ENCODE measurements at regions not wholly inside any gene's neighbourhood (a gene's known extent, or its start where the extent isn't known, plus 50 kb on each side); places are given as distances from the start of the nearest gene placed in this dataset.
"Not testable (repeated sequence)": the region's sequence is repeated elsewhere in the genome, so short reads cannot be mapped to it uniquely, and the experiment has no call there.

- no peak for DNase-seq
These were observed 431.0 kb upstream of the MEF2C start for GRCh38 chr5:89313804-89314588.

DNA sequence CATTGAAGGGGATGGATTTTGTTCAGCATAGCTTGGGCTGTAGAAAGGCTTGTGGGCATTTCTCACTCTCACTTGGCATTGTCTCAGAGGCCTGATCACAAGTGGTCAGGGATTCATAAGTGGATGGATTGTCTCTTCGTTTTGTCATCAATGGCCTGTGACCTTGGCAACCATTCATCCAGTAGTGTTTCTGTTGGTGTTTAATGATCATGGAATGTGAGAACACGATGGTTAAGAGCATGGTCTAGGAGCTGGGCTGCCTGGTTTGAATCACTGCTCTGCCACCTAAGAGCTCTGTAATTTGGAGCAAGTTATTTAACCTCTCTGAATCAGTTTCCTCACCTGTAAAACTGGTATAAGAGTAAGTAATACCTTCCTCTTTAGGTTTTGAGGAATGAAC, 430.1 kb upstream of the MEF2C start:
- DNase-seq, result no peak

DNA sequence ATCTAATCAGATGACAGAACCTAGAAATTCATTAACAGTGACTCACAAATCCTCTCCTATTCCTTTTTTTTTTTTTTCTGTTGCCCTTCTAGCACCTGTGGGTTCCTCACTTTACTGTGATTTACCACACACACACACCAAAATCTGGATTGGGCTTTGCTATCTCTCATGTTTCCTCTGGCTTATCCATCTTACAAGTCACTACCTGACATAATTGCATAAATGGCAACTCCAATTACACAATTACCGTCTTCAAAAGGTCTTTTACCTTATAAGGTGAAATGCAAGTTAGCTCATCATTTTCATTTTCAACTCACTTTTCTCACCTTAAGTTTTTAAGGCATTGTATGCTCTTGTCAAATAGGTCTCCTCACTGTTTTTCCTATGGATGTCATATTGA, 426.3 kb upstream of the MEF2C start:
- no peak for DNase-seq

DNA sequence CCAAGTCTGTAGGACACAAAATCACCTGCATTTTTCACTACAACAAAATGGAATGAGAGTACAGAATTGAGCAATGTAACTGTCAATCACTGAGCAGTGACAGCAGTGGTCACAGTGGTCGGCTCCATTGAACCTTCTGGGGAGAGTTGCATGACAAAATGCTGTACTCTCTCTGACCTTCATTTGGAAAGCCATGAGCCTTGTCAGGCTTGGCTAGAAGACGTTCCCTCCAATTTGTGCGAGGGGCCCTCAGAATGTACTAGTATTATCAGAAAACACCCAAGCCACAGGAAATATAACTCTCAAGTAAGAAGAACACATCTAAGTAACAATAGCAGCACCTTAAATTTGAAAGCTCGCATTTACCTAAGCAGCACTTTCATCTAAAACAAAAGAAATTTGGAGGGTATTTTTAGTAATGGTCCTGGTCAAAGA, 425.6 kb upstream of the MEF2C start:
- DNase-seq, result no peak

- no peak for DNase-seq
These were observed 425.0 kb upstream of the MEF2C start for GRCh38 chr5:89307972-89308371.

DNA sequence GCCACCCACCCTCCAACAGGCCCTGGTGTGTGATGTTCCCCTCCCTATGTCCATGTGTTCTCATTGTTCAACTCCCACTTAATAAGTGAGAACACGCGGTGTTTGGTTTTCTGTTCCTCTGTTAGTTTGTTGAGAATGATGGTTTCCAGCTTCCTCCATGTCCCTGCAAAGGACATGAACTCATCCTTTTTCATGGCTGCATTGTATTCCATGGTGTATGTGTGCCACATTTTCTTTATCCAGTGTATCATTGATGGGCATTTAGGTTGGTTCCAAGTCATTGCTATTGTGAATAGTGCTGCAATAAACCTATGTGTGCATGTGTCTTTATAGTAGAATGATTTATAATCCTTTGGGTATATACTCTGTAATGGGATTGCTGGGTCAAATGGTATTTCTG, 424.2 kb upstream of the MEF2C start:
- not testable (repeated sequence) for DNase-seq

DNA sequence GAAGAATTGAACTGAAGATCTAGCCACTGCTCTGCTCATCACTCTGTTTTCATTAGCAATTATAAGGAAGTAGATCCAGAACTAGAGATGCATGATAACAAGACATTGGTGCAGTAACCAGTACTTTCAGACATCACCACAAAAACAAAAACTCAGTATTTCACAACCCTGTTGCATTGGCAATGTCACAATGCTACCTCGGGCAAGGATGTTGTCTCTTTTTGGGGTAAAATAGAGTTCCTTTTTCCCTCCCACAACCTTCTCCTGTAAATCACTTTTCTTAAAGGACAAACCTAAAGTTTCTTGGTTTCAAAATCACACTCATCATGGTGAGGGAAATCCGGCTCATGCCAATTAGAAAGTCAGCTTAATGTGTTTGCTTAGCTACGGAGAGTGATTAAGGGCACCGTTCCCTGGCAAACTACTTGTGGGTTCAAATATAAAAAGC, 420.1 kb upstream of the MEF2C start:
- DNase-seq, result no peak

DNA sequence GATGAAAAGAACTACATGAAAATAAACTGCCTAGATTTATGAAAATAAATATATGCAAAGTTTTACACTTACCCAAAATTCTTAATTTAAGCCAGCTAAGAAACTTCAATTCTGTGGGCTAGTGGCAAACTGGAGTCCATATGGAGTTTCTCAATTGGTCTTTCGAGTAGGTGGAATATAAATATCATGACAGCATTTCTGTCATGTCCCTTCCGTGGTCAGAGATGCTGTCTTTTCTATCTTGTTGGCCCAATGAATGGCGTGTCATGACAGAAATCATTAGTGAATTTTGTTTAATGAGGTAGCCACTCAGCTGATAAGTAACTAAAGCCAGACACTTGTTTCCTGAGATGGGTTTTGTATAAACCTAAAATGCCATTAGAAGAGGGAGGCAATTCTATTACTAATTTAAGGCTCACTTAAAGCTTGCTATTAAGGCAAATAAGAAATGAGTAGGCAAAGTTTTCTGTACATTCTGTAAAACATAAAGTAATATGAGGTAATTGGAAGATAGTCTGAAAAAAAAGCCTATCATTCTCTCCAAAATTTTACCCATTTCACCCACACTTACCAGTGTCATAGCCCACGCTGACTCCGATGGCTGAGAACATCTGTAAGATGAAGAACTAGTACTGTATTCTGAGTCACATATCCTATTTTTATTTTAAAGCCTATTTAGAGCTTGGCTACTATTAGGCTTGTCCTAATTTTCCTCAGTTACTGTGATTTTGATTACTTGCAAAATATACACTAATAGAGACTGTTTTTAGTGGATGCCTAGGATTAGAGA, 419.3 kb upstream of the MEF2C start:
- DNase-seq, result no peak

DNA sequence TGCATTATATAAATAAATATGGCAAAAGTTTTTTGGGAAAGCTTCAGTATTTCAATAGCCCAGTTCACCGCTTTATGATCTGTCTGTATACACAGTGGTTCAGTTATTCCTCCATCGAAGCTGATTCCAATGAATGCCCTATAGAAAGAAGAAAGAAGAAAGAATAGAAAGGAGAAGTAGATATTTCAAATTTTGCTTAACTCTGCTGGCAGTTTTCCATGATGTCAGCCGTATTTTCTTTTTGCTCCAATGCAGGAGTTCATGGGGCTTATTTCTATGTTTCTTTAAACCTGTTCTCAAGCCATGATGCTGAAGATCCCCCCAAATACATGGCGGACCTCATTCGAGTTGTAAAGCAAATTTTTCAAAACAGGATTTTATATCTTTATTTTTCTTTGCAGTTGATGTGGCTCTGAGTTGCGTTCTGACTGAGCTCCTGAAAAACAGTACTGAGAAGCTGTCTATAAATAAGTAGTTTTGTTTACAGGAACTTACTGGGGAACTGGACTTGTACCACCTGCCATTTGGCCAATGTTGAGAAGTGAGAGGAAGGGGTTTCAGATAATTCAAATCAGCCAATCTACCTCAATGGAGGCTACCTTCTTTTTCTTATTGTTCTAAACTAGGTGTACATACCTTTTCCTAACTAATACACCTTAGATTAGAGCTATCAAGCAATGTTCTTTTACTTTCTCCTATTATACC, 418.5 kb upstream of the MEF2C start:
- no peak for DNase-seq

DNA sequence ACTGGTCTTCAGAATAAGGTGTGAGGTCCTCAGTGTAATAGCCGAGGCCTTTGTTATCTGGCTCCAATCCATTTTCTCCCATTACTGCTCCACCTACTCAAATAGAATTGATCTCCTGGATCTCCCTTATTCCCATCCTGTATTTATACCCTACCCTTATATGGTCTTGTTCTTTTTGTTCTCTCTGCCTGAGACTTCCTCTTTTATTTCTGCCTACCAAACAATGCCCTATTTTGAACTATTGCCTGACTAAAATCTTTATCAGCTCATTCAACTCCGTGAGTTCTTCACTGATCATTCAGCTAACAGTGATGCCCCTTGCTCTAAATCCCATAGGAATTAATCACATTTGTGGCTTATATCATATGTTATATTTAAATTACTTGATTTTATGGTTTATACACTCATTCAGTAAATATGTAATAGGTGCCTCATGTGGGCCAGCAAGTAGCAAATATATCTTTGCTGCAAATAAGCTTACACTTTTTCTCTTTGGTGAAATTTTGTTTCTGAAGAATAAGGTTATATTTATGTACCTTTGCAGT, 417.5 kb upstream of the MEF2C start:
- no peak for DNase-seq

GRCh38 chr5:89299998-89300397, 417.0 kb upstream of the MEF2C start:
- no peak for DNase-seq

GRCh38 chr5:89297066-89297465, 414.1 kb upstream of the MEF2C start:
- no peak for DNase-seq

GRCh38 chr5:89293810-89294209, 410.8 kb upstream of the MEF2C start:
- DNase-seq, result no peak

DNA sequence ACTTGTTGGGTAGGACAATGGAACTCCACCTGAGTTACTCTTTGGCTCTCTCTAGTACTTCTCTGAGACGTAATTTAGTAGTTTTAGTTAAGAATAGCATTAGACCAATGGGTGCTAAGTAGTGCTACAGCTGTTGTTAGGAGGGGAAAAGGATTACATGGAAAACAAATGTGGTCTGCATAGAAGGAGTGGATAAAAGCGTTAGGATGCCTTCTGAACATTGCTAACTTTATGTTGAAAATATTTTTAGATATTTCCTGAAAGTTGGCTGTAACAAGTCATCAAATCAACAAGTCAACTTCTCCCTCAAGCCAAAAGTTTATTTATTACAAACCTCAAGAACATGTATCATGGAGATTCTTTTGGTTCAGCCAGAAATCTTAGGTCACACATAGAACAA, 409.5 kb upstream of the MEF2C start:
- no peak for DNase-seq

- no peak for DNase-seq
These were observed 406.6 kb upstream of the MEF2C start for GRCh38 chr5:89289604-89290003.

DNA sequence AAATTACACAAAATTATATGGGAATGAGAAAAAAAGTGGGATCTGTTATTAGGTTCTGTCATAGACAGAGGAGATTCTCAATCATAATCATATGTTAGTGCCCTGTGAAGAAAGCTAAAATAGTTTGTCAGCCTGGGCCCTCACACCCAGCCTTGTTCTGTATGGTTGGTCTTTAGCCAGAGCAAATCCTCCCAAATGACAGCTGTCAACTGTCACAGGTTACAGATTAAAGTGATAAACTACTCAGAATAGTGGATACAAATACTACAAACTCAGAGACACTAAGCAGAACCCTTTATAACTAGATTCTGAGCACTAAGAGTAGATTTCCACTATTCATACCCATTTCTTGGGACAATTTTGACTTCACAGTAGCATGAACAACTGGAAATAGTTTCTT, 405.0 kb upstream of the MEF2C start:
- DNase-seq, result no peak

GRCh38 chr5:89286320-89286719, 403.3 kb upstream of the MEF2C start:
- no peak for DNase-seq

- no peak for DNase-seq
These were observed 400.9 kb upstream of the MEF2C start for GRCh38 chr5:89283728-89284493.

GRCh38 chr5:89282554-89283510, 399.8 kb upstream of the MEF2C start:
- DNase-seq, result no peak

- DNase-seq, result no peak
These were observed 399.0 kb upstream of the MEF2C start for GRCh38 chr5:89281766-89282553.

Measured in activated naive CD4-positive, alpha-beta T cell (primary cell).